Tibial nerve (tissue), 3 donors: ENCODE measurements at regions not wholly inside any gene's neighbourhood (a gene's known extent, or its start where the extent isn't known, plus 50 kb on each side); places are given as distances from the start of the nearest gene placed in this dataset.

Experiments used
- EP300 ChIP-seq, 2 donors: sonication (generic); formaldehyde crosslinking; IDR thresholded peaks; one replicate each; pipeline ENCODE4 v1.6.1; 2017; ENCODE audit warnings: antibody characterized with exemption in 2 of 2, mild to moderate bottlenecking in 1 of 2
- POLR2A ChIP-seq, 2 donors: fragments of 450-650 bp; IDR thresholded peaks; one replicate each; pipeline ENCODE4 v1.6.1; 2017; ENCODE audit warnings: antibody characterized with exemption in 2 of 2, mild to moderate bottlenecking in 2 of 2, moderate library complexity in 2 of 2

DNA sequence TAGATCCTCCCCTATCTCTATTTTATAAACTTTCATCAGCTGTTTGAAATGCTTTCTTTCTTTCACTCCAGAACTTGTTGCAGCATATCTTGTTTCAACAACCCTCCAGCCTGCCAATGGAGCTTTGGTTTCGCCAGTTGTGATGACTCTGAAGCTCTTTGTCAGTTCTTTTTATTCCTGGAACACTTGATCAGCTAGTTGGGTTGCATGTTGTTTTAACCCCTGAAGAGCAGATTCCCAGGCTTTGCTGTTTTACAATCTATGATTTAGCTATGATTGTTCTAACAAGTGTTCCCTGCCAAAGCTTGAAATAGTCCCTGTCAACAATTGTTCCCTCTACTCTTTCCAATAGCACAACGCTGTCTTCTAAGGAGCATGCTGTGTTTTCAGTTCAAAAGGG is 50.6 kb upstream of the FUT8 start:
- no peak for TF ChIP-seq POLR2A (IDR thresholded peaks at IDR 0.05)
- peak in 1 of 2 donors; percentile 55 for TF ChIP-seq EP300 (IDR thresholded peaks at IDR 0.05)
